Vagina (tissue), 2 donors: ENCODE measurements at regions not wholly inside any gene's neighbourhood (a gene's known extent, or its start where the extent isn't known, plus 50 kb on each side); places are given as distances from the start of the nearest gene placed in this dataset.

Source experiments
- DNase-seq, 2 donors: peaks; one replicate each; pipeline ENCODE4 v3.0.0-alpha.2; 2017; ENCODE audit errors: extremely low spot score in 2 of 2
- H3K27ac ChIP-seq: fragments of 200-600 bp; sonication (generic); one replicate; pipeline ENCODE4 v1.5.1; 2019
- H3K27me3 ChIP-seq: fragments of 200-600 bp; sonication (generic); one replicate; pipeline ENCODE4 v1.5.1; 2019
- H3K36me3 ChIP-seq, 2 donors: fragments of 200-600 bp; sonication (generic); one replicate each; pipeline ENCODE4 v1.5.1; 2017 to 2019
- H3K4me1 ChIP-seq: fragments of 200-600 bp; sonication (generic); one replicate; pipeline ENCODE4 v1.5.1; 2019
- H3K4me3 ChIP-seq, 2 donors: fragments of 200-600 bp; sonication (generic); 1 replicate in 1 of 2; 2 replicates in 1 of 2; pipeline ENCODE4 v1.5.1; 2016 to 2019
- H3K9me3 ChIP-seq: fragments of 200-600 bp; sonication (generic); one replicate; pipeline ENCODE4 v1.5.1; 2019
- CTCF ChIP-seq, 3 experiments: fragments of 450-650 bp in 2 of 3; fragments of 200-600 bp in 1 of 3; sonication (generic) in 1 of 3; IDR thresholded peaks; one replicate each; pipeline ENCODE4 v1.5.1; 2017 to 2019; ENCODE audit warnings: antibody characterized with exemption in 3 of 3, mild to moderate bottlenecking in 2 of 3, moderate library complexity in 2 of 3
- POLR2A ChIP-seq, 2 donors: fragments of 450-650 bp; IDR thresholded peaks; one replicate each; pipeline ENCODE4 v1.6.1; 2017; ENCODE audit warnings: antibody characterized with exemption in 2 of 2, mild to moderate bottlenecking in 2 of 2, moderate library complexity in 2 of 2
- POLR2AphosphoS5 ChIP-seq, 2 donors: sonication (generic); formaldehyde crosslinking; IDR thresholded peaks; one replicate each; pipeline ENCODE4 v1.9.0; 2017; ENCODE audit warnings: antibody characterized with exemption in 2 of 2, mild to moderate bottlenecking in 2 of 2, low read depth in 1 of 2; ENCODE audit not compliant: insufficient read depth in 1 of 2
- intact Hi-C: fragments of 100-400 bp; cut with DNase I; formaldehyde crosslinking; loops from one replicate; pipeline ENCODE4 v1.15.1; 2023

GRCh38 chr7:115840702-115841101 is 189.9 kb downstream of the TFEC start:
- H3K4me1 ChIP-seq = no peaks in the 10 kb centered on the region
- intact Hi-C loops = no loop called here
- no peak for DNase-seq
- H3K4me3 ChIP-seq = no peak overlapping the region
- H3K9me3 ChIP-seq = no peaks in the 10 kb centered on the region
- H3K36me3 ChIP-seq = no peaks in the 10 kb centered on the region
- no peaks in the 10 kb centered on the region for H3K27me3 ChIP-seq
- H3K27ac ChIP-seq = no peak overlapping the region
- no peak for TF ChIP-seq POLR2AphosphoS5 (IDR thresholded peaks at IDR 0.05; ENCODE audit: insufficient read depth in 1 of 2, low read depth in 1 of 2)
- TF ChIP-seq POLR2A (IDR thresholded peaks at IDR 0.05) = no peak
- TF ChIP-seq CTCF (IDR thresholded peaks at IDR 0.05) = no peak

- DNase-seq = no peak
- intact Hi-C loops = loop anchor here (10.0 kb wide), 1 partner anchor 64 kb away; no protein-coding TSS in a partner anchor
- Histone ChIP-seq H3K27me3 (no peaks in the 10 kb centered on the region), H3K36me3 (no peaks in the 10 kb centered on the region), H3K4me3 (no peak overlapping the region), H3K9me3 (no peaks in the 10 kb centered on the region), H3K27ac (no peak overlapping the region), H3K4me1 (no peaks in the 10 kb centered on the region)
- no peak for TF ChIP-seq POLR2AphosphoS5 (IDR thresholded peaks at IDR 0.05; ENCODE audit: insufficient read depth in 1 of 2, low read depth in 1 of 2)
- TF ChIP-seq POLR2A (IDR thresholded peaks at IDR 0.05) = no peak
- no peak for TF ChIP-seq CTCF (IDR thresholded peaks at IDR 0.05)
Measured at GRCh38 chr7:115838829-115839228, 191.7 kb downstream of the TFEC start.

DNA sequence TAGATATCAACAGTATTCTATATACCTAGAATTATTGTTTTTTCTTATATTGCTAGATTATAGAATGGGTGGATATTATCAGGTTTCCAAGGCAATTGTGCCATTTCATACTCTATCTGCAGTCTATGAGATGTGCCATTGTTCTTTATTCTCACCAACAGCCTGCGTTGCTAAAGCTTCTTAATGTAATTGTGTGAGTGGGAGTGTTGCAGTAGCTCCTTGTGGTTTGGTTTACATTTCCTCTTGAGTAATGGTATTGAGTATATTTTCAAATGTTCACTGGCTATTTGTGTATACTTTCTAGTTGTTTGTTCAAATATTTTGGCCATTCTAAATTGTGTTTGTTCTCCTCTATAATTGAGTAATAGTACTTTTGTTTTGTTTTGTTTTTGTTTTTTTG is 199.2 kb downstream of the TFEC start:
- no peaks in the 10 kb centered on the region for H3K27me3 ChIP-seq
- H3K4me1 ChIP-seq = no peaks in the 10 kb centered on the region
- no peaks in the 10 kb centered on the region for H3K9me3 ChIP-seq
- no peak overlapping the region for H3K27ac ChIP-seq
- TF ChIP-seq POLR2AphosphoS5 (IDR thresholded peaks at IDR 0.05; ENCODE audit: insufficient read depth in 1 of 2, low read depth in 1 of 2) = no peak
- no peak for TF ChIP-seq CTCF (IDR thresholded peaks at IDR 0.05)
- no peak for TF ChIP-seq POLR2A (IDR thresholded peaks at IDR 0.05)
- no peaks in the 10 kb centered on the region for H3K36me3 ChIP-seq
- intact Hi-C loops = loop anchor here (10.0 kb wide), 1 partner anchor 57 kb away; no protein-coding TSS in a partner anchor
- H3K4me3 ChIP-seq = no peak overlapping the region
- no peak for DNase-seq

- Histone ChIP-seq H3K4me3 (no peak overlapping the region), H3K27me3 (no peaks in the 10 kb centered on the region), H3K27ac (no peak overlapping the region), H3K36me3 (no peaks in the 10 kb centered on the region), H3K4me1 (no peaks in the 10 kb centered on the region), H3K9me3 (no peaks in the 10 kb centered on the region)
- no peak for DNase-seq
- TF ChIP-seq POLR2A (IDR thresholded peaks at IDR 0.05) (no peak), POLR2AphosphoS5 (IDR thresholded peaks at IDR 0.05; ENCODE audit: insufficient read depth in 1 of 2, low read depth in 1 of 2) (no peak)
- intact Hi-C loops = no loop called here
Measured at GRCh38 chr7:115827305-115828045, 203.1 kb downstream of the TFEC start.

DNA sequence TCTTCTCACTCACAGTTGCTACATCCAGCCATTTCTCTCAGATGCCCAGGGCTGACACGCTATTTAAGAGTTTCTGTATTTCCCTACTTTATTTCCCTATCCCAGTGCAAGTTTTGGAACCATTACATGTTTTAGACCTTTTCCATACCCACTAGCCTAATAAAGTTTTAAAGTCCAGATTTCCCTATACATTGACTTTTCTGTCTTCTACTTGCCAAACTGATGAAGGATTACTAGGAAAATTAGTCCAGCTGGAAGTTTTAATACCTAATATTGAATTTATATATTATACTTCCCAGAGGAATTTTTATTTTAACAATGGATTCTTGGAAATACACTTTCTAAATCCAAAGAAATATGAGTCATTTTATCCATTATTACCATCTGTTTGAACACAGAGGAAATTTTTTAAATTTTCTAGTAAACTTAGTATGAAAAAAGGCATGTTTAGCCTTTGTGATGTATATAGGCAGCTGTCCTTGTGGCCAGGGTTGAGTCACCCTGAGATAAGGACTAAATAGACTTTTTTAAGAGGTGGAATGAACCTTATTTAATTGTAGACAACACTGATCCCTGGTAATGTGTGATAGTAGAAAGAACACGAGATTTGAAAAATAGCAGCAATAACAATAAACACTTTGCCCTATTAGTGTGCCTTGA is 205.0 kb downstream of the TFEC start:
- DNase-seq = no peak
- intact Hi-C loops = no loop called here
- no peaks in the 10 kb centered on the region for H3K36me3 ChIP-seq
- TF ChIP-seq POLR2A (IDR thresholded peaks at IDR 0.05) (no peak), POLR2AphosphoS5 (IDR thresholded peaks at IDR 0.05; ENCODE audit: insufficient read depth in 1 of 2, low read depth in 1 of 2) (no peak)
- H3K9me3 ChIP-seq = no peaks in the 10 kb centered on the region
- H3K27ac ChIP-seq = no peak overlapping the region
- H3K27me3 ChIP-seq = no peaks in the 10 kb centered on the region
- no peaks in the 10 kb centered on the region for H3K4me1 ChIP-seq
- no peak overlapping the region for H3K4me3 ChIP-seq

DNA sequence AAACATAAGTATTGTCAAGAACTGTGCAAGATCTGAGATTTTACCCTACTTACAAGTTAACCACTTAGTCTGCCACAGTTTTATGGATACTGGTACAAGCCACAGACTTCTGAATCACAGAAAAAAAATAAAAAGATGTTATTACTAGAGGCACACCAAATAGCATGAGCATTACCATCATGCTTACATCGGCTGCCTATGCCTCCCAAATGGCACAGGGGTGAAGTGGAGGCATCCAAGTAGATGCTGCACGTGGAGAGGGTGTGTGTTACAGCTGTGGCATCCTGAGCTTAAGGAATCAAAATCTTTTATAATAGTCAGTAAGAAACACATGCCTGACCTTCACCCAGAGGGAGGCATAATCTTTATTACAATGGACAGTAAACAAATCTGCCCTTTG is 207.8 kb downstream of the TFEC start:
- TF ChIP-seq CTCF (IDR thresholded peaks at IDR 0.05) (no peak), POLR2AphosphoS5 (IDR thresholded peaks at IDR 0.05; ENCODE audit: insufficient read depth in 1 of 2, low read depth in 1 of 2) (no peak), POLR2A (IDR thresholded peaks at IDR 0.05) (no peak)
- intact Hi-C loops = no loop called here

More for the DNA sequence above, 207.8 kb downstream of the TFEC start:
- no peaks in the 10 kb centered on the region for H3K36me3 ChIP-seq
- H3K9me3 ChIP-seq = no peaks in the 10 kb centered on the region
- no peak overlapping the region for H3K27ac ChIP-seq
- H3K4me3 ChIP-seq = no peak overlapping the region
- no peaks in the 10 kb centered on the region for H3K4me1 ChIP-seq
- no peak for DNase-seq
- H3K27me3 ChIP-seq = no peaks in the 10 kb centered on the region
